SK-N-SH (cell line): ENCODE measurements at regions not wholly inside any gene's neighbourhood (a gene's known extent, or its start where the extent isn't known, plus 50 kb on each side); places are given as distances from the start of the nearest gene placed in this dataset.

Experiments
- CTCF ChIP-seq: fragments of 200-600 bp; sonication (generic); IDR thresholded peaks from 2 replicates; pipeline ENCODE4 v1.6.1; 2017; ENCODE audit warnings: antibody characterized with exemption, mild to moderate bottlenecking, moderate library complexity
- EP300 ChIP-seq, 2 experiments: IDR thresholded peaks; 2 replicates each; pipeline versions ENCODE4 v1.4.0 to v1.6.1; 2012; ENCODE audit warnings: borderline replicate concordance in 1 of 2, low read depth in 1 of 2, low read length in 1 of 2
- FOSL2 ChIP-seq: IDR thresholded peaks from 2 replicates; pipeline ENCODE4 v1.4.0; 2012; ENCODE audit warnings: low read depth, mild to moderate bottlenecking, moderate library complexity, borderline replicate concordance
- MEF2A ChIP-seq: IDR thresholded peaks from 2 replicates; pipeline ENCODE4 v1.4.0; 2012; ENCODE audit warnings: low read depth, borderline replicate concordance
- MXI1 ChIP-seq: IDR thresholded peaks from 2 replicates; pipeline ENCODE4 v1.6.1; 2012; ENCODE audit warnings: mild to moderate bottlenecking, low read depth, low read length, improper control_type of control experiment
- NFIC ChIP-seq: IDR thresholded peaks from 2 replicates; pipeline ENCODE4 v1.4.0; 2012; ENCODE audit warnings: borderline replicate concordance
- RAD21 ChIP-seq: IDR thresholded peaks from 2 replicates; pipeline ENCODE4 v1.6.1; 2012; ENCODE audit warnings: mild to moderate bottlenecking, low read length
- RFX5 ChIP-seq: IDR thresholded peaks from 2 replicates; pipeline ENCODE4 v1.6.1; 2012; ENCODE audit warnings: mild to moderate bottlenecking, improper control_type of control experiment, low read length
- RXRA ChIP-seq: IDR thresholded peaks from 2 replicates; pipeline ENCODE4 v1.4.0; 2012; ENCODE audit warnings: low read depth, mild to moderate bottlenecking, borderline replicate concordance
- TEAD4 ChIP-seq: IDR thresholded peaks from 2 replicates; pipeline ENCODE4 v1.4.0; 2012; ENCODE audit warnings: mild to moderate bottlenecking, borderline replicate concordance; ENCODE audit not compliant: insufficient read depth

- TF ChIP-seq RXRA (no peak), CTCF (no peak), MXI1 (no peak), FOSL2 (no peak), EP300 (IDR thresholded peaks at IDR 0.05; ENCODE audit: borderline replicate concordance in 1 of 2, low read depth in 1 of 2, low read length in 1 of 2) (no peak), NFIC (no peak), RFX5 (no peak), MEF2A (no peak), TEAD4 (no peak), RAD21 (no peak)
These were observed 126.7 kb upstream of the ERG start for GRCh38 chr21:38625000-38625399.
